Osteocyte (in vitro differentiated cells): ENCODE measurements at regions not wholly inside any gene's neighbourhood (a gene's known extent, or its start where the extent isn't known, plus 50 kb on each side); places are given as distances from the start of the nearest gene placed in this dataset.

Source experiments
- DNase-seq: peaks from one replicate; pipeline ENCODE4 v3.0.0; 2021; ENCODE audit warnings: mixed read lengths; ENCODE audit not compliant: unreplicated experiment; ENCODE audit errors: extremely low spot score
- H3K27ac Mint-ChIP-seq: one replicate; pipeline ENCODE4 v1.8.0; 2021; ENCODE audit warnings: mild to moderate bottlenecking, mixed read lengths; ENCODE audit not compliant: unreplicated experiment
- H3K27me3 Mint-ChIP-seq: one replicate; pipeline ENCODE4 v1.8.0; 2021; ENCODE audit warnings: mixed read lengths; ENCODE audit not compliant: unreplicated experiment
- H3K36me3 Mint-ChIP-seq: one replicate; pipeline ENCODE4 v1.8.0; 2021; ENCODE audit warnings: mixed read lengths; ENCODE audit not compliant: unreplicated experiment
- H3K4me1 Mint-ChIP-seq: one replicate; pipeline ENCODE4 v1.8.0; 2021; ENCODE audit warnings: mixed read lengths; ENCODE audit not compliant: unreplicated experiment
- H3K4me3 Mint-ChIP-seq: one replicate; pipeline ENCODE4 v1.8.0; 2021; ENCODE audit warnings: mild to moderate bottlenecking, moderate library complexity, mixed read lengths; ENCODE audit not compliant: unreplicated experiment
- H3K9me3 Mint-ChIP-seq: one replicate; pipeline ENCODE4 v1.8.0; 2021; ENCODE audit warnings: mixed read lengths; ENCODE audit not compliant: unreplicated experiment
- TF ChIP-seq, protein P1 (sequence below): fragments of 200-600 bp; sonication (generic); IDR thresholded peaks from 2 replicates; pipeline ENCODE4 v1.5.0; 2021; ENCODE audit warnings: antibody characterized with exemption, mild to moderate bottlenecking, moderate library complexity

DNA sequence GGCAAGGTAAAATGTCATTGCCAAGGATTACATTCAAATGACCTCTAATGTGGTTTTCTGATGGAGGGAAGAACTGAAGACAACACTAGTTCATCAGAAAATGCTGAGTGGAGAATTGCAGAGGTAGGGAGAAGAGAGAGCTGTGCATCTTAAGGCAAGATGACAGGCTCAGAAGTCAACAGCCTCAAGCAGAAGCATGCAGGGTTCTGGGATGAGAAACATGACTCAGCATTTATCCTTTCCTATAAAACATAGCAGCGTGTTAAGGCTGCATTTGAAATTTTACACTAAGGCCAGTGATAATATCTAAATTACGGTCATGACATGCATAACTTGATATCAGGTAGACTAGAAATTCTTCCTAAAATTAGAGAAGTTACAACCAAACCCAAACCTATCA, 53.7 kb upstream of the DYRK2 start:
- TF ChIP-seq, protein P1, sequence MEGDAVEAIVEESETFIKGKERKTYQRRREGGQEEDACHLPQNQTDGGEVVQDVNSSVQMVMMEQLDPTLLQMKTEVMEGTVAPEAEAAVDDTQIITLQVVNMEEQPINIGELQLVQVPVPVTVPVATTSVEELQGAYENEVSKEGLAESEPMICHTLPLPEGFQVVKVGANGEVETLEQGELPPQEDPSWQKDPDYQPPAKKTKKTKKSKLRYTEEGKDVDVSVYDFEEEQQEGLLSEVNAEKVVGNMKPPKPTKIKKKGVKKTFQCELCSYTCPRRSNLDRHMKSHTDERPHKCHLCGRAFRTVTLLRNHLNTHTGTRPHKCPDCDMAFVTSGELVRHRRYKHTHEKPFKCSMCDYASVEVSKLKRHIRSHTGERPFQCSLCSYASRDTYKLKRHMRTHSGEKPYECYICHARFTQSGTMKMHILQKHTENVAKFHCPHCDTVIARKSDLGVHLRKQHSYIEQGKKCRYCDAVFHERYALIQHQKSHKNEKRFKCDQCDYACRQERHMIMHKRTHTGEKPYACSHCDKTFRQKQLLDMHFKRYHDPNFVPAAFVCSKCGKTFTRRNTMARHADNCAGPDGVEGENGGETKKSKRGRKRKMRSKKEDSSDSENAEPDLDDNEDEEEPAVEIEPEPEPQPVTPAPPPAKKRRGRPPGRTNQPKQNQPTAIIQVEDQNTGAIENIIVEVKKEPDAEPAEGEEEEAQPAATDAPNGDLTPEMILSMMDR: no peak
- H3K9me3 Mint-ChIP-seq: peaks cover 10% of the 10 kb centered on the region
- H3K27ac Mint-ChIP-seq: no peak overlapping the region
- H3K4me3 Mint-ChIP-seq: no peak overlapping the region
- H3K4me1 Mint-ChIP-seq: peaks cover 12% of the 10 kb centered on the region
- H3K36me3 Mint-ChIP-seq: no peaks in the 10 kb centered on the region
- no peaks in the 10 kb centered on the region for H3K27me3 Mint-ChIP-seq
- DNase-seq: no peak

DNA sequence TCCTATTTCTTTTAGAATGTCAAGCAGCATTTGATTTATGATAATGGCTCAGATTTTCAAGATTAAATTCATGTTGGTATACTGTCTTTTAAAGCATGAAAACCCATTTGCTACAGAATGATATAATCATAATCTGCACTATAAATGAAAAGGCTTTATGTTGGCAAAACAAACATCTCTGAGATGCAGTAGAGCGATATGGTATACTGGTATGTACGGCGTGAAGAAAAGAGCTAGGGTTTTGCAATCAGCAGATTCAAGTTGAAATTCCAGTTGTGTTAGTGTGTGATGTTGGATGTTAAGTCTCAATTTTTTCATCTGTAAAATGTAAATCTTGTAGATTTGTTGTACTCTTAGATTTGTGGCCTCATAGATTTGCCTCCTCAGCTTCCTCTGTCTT, 53.2 kb upstream of the DYRK2 start:
- Mint-ChIP-seq H3K4me3 (no peak overlapping the region), H3K27me3 (no peaks in the 10 kb centered on the region), H3K4me1 (peaks cover 12% of the 10 kb centered on the region), H3K27ac (no peak overlapping the region), H3K9me3 (peaks cover 10% of the 10 kb centered on the region), H3K36me3 (no peaks in the 10 kb centered on the region)
- TF ChIP-seq, protein P1: no peak
- DNase-seq: no peak

DNA sequence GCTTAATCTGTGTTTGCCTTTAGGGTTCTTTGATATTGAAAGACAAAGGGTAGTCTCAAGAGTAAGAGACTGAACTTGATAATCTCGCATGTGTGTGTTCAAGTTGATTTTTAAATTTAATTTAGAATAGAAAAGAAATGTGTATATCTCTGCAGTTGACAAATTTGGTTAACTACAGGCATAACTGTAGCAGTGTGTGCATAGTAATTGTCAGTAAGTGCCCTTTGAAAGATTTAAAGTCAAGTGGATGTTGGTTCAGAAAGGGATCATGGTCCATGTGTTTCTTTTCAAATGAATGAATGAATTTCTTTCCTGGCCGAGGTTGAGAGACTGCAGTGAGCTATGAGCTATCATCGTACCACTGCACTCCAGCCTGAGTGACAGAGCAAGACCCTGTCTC, 49.9 kb upstream of the DYRK2 start:
- TF ChIP-seq, protein P1: no peak
- Mint-ChIP-seq H3K36me3 (no peaks in the 10 kb centered on the region), H3K9me3 (peaks cover 10% of the 10 kb centered on the region), H3K4me3 (no peak overlapping the region), H3K4me1 (peaks cover 5% of the 10 kb centered on the region), H3K27ac (no peak overlapping the region), H3K27me3 (no peaks in the 10 kb centered on the region)
- DNase-seq: no peak
